B cell (primary cell): ENCODE measurements at regions not wholly inside any gene's neighbourhood (a gene's known extent, or its start where the extent isn't known, plus 50 kb on each side); places are given as distances from the start of the nearest gene placed in this dataset.

Experiments used
- ATAC-seq: fragments of 200-7000 bp; cut with Tn5 transposase; one replicate; pipeline ENCODE4 v1.10.0; 2021; ENCODE audit warnings: low read depth, mild to moderate bottlenecking, moderate number of reproducible peaks, moderate library complexity
- CTCF ChIA-PET: fragments of 350-600 bp; sonication (Branson Sonifier 250); formaldehyde crosslinking; loops from one replicate; lab custom pipeline; 2021; ENCODE audit warnings: antibody characterized with exemption, inconsistent platforms; lab: Charles Lee
- POLR2A ChIA-PET: fragments of 350-600 bp; sonication (Branson Sonifier 250); formaldehyde crosslinking; loops from one replicate; lab custom pipeline; 2021; ENCODE audit warnings: antibody characterized with exemption; lab: Charles Lee
- DNase-seq: peaks from one replicate; pipeline ENCODE4 v3.0.0; 2013
- H2AFZ ChIP-seq: 2 replicates; pipeline ENCODE4 v1.6.1; 2012; ENCODE audit warnings: mild to moderate bottlenecking, low read depth, low read length; ENCODE audit not compliant: insufficient read depth, poor library complexity, severe bottlenecking
- H3K27ac ChIP-seq, 2 donors: 1 replicate in 1 of 2; 2 replicates in 1 of 2; pipeline ENCODE4 v1.5.1; 2012 to 2013; ENCODE audit warnings: low read length in 2 of 2, mild to moderate bottlenecking in 2 of 2, moderate library complexity in 1 of 2
- H3K27me3 ChIP-seq, 4 experiments: fragments of 200-600 bp in 1 of 4; sonication (generic) in 1 of 4; replicated peaks in 1 of 4; 1 replicate in 2 of 4; 2 replicates in 2 of 4; pipeline versions ENCODE4 v1.6.1 to v1.7.0; 2013 to 2016; ENCODE audit warnings: low read length in 3 of 4, mild to moderate bottlenecking in 2 of 4, mixed read lengths in 1 of 4, moderate library complexity in 1 of 4; ENCODE audit not compliant: insufficient read depth in 4 of 4, control insufficient read depth in 3 of 4; ENCODE audit errors: control extremely low read depth in 1 of 4
- H3K36me3 ChIP-seq, 2 experiments: replicated peaks in 1 of 2; 1 replicate in 1 of 2; 2 replicates in 1 of 2; pipeline versions ENCODE4 v1.6.1 to v1.7.1; 2013; ENCODE audit warnings: low read length in 1 of 2; ENCODE audit not compliant: insufficient read depth in 2 of 2, control insufficient read depth in 1 of 2; ENCODE audit errors: control extremely low read depth in 1 of 2, extremely low read depth in 1 of 2
- H3K4me1 ChIP-seq, 2 donors: fragments of 200-600 bp in 1 of 2; sonication (generic) in 1 of 2; 1 replicate in 1 of 2; 2 replicates in 1 of 2; pipeline versions ENCODE4 v1.5.1 to v1.6.1; 2013 to 2017; ENCODE audit warnings: low read length in 2 of 2; ENCODE audit not compliant: control insufficient read depth in 2 of 2, insufficient read depth in 2 of 2
- H3K4me2 ChIP-seq: replicated peaks from 2 replicates; pipeline ENCODE3; 2012; ENCODE audit warnings: mild to moderate bottlenecking, low read depth, low read length; ENCODE audit not compliant: poor library complexity, severe bottlenecking
- H3K4me3 ChIP-seq, 5 experiments: fragments of 200-600 bp in 1 of 5; sonication (generic) in 1 of 5; 1 replicate in 3 of 5; 2 replicates in 2 of 5; pipeline versions ENCODE4 v1.5.1 to v1.7.0; 2011 to 2016; ENCODE audit warnings: low read length in 4 of 5, mild to moderate bottlenecking in 4 of 5, low read depth in 2 of 5, control low read depth in 1 of 5, moderate library complexity in 1 of 5; ENCODE audit not compliant: insufficient read depth in 1 of 5; ENCODE audit errors: control extremely low read depth in 1 of 5, extremely low read depth in 1 of 5
- H3K79me2 ChIP-seq: fragments of 200-600 bp; sonication (generic); one replicate; pipeline ENCODE4 v1.6.0; 2016; ENCODE audit warnings: low read length; ENCODE audit not compliant: control insufficient read depth, insufficient read depth
- H3K9ac ChIP-seq: fragments of 200-600 bp; sonication (generic); 2 replicates; pipeline ENCODE4 v1.6.1; 2017; ENCODE audit warnings: mild to moderate bottlenecking, low read length, moderate library complexity
- H3K9me3 ChIP-seq, 3 donors: one replicate each; pipeline versions ENCODE4 v1.6.1 to v1.7.1; 2013; ENCODE audit warnings: low read length in 2 of 3; ENCODE audit not compliant: control insufficient read depth in 2 of 3, insufficient read depth in 1 of 3; ENCODE audit errors: control extremely low read depth in 1 of 3
- H4K20me1 ChIP-seq: 2 replicates; pipeline ENCODE4 v1.6.0; 2012; ENCODE audit warnings: mild to moderate bottlenecking, low read length; ENCODE audit not compliant: insufficient read depth, control insufficient read depth, poor library complexity, severe bottlenecking
- H3K27ac Mint-ChIP-seq: one replicate; pipeline ENCODE4 v1.8.0; 2021; ENCODE audit warnings: mixed read lengths
- H3K27me3 Mint-ChIP-seq: one replicate; pipeline ENCODE4 v1.8.0; 2021; ENCODE audit warnings: mixed read lengths
- H3K4me1 Mint-ChIP-seq: one replicate; pipeline ENCODE4 v1.8.0; 2021; ENCODE audit warnings: mixed read lengths
- H3K4me3 Mint-ChIP-seq: one replicate; pipeline ENCODE4 v1.8.0; 2021; ENCODE audit warnings: mixed read lengths
- H3K9me3 Mint-ChIP-seq: one replicate; pipeline ENCODE4 v1.8.0; 2022; ENCODE audit warnings: mixed read lengths; ENCODE audit not compliant: insufficient read depth
- EZH2 ChIP-seq: IDR thresholded peaks from 2 replicates; pipeline ENCODE4 v1.6.1; 2012; ENCODE audit warnings: borderline replicate concordance, low read depth, mild to moderate bottlenecking, moderate library complexity, low read length; ENCODE audit not compliant: insufficient read depth, poor library complexity, severe bottlenecking
- WGBS: methylation state at CpG from one replicate; pipeline ENCODE4 v1.1.5; 2013; ENCODE audit warnings: missing lambda C conversion rate; ENCODE audit not compliant: insufficient coverage; 5-methylcytosine and 5-hydroxymethylcytosine counted together
- intact Hi-C: fragments of 100-400 bp; cut with micrococcal nuclease; formaldehyde crosslinking; loops from one replicate; pipeline ENCODE4 v1.10.0; 2022
- TF ChIP-seq, protein P1 (sequence below): fragments of 200-600 bp; IDR thresholded peaks from one replicate; pipeline ENCODE4 v1.8.0; 2022; ENCODE audit warnings: antibody characterized with exemption, mild to moderate bottlenecking

GRCh38 chr2:71989671-71990070, 158.0 kb downstream of the CYP26B1 start:
- H3K4me3 ChIP-seq: no peak overlapping the region
- no peak overlapping the region for H2AFZ ChIP-seq
- Mint-ChIP-seq H3K9me3 (no peaks in the 10 kb centered on the region), H3K4me3 (no peak overlapping the region), H3K27ac (no peak overlapping the region), H3K4me1 (no peaks in the 10 kb centered on the region), H3K27me3 (no peaks in the 10 kb centered on the region)
- intact Hi-C loops: no loop called here
- H3K4me2 ChIP-seq: no peak overlapping the region
- no peak for DNase-seq
- no peak overlapping the region for H3K9ac ChIP-seq
- no peaks in the 10 kb centered on the region for H3K36me3 ChIP-seq
- ATAC-seq: no peak
- no peak overlapping the region for H3K27ac ChIP-seq
- POLR2A ChIA-PET: no interaction called here
- 90% methylated on average over 2 of the region's 5 CpGs for WGBS
- CTCF ChIA-PET: no interaction called here
- H3K4me1 ChIP-seq: no peaks in the 10 kb centered on the region
- H4K20me1 ChIP-seq: no peaks in the 10 kb centered on the region
- no peaks in the 10 kb centered on the region for H3K79me2 ChIP-seq
- no peaks in the 10 kb centered on the region for H3K9me3 ChIP-seq
- peaks cover 0 to 3% (median 0%) of the 10 kb centered on the region in 4 experiments for H3K27me3 ChIP-seq
- TF ChIP-seq EZH2: no peak
- TF ChIP-seq, protein P1, sequence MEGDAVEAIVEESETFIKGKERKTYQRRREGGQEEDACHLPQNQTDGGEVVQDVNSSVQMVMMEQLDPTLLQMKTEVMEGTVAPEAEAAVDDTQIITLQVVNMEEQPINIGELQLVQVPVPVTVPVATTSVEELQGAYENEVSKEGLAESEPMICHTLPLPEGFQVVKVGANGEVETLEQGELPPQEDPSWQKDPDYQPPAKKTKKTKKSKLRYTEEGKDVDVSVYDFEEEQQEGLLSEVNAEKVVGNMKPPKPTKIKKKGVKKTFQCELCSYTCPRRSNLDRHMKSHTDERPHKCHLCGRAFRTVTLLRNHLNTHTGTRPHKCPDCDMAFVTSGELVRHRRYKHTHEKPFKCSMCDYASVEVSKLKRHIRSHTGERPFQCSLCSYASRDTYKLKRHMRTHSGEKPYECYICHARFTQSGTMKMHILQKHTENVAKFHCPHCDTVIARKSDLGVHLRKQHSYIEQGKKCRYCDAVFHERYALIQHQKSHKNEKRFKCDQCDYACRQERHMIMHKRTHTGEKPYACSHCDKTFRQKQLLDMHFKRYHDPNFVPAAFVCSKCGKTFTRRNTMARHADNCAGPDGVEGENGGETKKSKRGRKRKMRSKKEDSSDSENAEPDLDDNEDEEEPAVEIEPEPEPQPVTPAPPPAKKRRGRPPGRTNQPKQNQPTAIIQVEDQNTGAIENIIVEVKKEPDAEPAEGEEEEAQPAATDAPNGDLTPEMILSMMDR: no peak

DNA sequence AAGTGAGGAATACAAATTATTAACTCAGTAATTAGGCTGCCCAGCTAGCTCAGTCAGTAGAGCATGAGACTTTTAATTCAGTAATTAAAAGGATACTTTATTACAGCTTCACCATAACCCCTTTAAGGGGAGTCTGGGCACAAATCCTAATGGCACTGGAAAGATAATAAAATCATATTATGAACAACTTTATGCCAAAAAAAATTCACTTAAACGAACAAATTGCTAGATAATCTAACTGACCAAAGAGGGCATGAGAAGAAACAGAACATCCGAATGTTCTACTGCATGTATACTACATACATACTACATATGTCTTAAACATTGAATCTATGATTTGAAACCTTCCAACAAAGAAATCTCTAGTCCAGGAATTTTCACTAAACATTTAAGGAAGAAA, 159.5 kb downstream of the CYP26B1 start:
- no peaks in the 10 kb centered on the region for H3K79me2 ChIP-seq
- Mint-ChIP-seq H3K4me3 (no peak overlapping the region), H3K27ac (no peak overlapping the region), H3K27me3 (no peaks in the 10 kb centered on the region), H3K9me3 (no peaks in the 10 kb centered on the region), H3K4me1 (no peaks in the 10 kb centered on the region)
- no peak overlapping the region for H3K4me2 ChIP-seq
- H3K36me3 ChIP-seq: no peaks in the 10 kb centered on the region
- H3K4me3 ChIP-seq: no peak overlapping the region
- no peaks in the 10 kb centered on the region for H3K4me1 ChIP-seq
- ChIA-PET POLR2A (no interaction called here), CTCF (no interaction called here)
- no peak overlapping the region for H3K9ac ChIP-seq
- WGBS: 100% methylated on average over 2 of the region's 2 CpGs
- no peaks in the 10 kb centered on the region for H3K9me3 ChIP-seq
- intact Hi-C loops: no loop called here
- H4K20me1 ChIP-seq: no peaks in the 10 kb centered on the region
- TF ChIP-seq, protein P1: no peak
- TF ChIP-seq EZH2: no peak
- no peak overlapping the region for H2AFZ ChIP-seq
- peaks cover 0 to 3% (median 0%) of the 10 kb centered on the region in 4 experiments for H3K27me3 ChIP-seq
- no peak overlapping the region for H3K27ac ChIP-seq
- no peak for DNase-seq
- ATAC-seq: no peak
